Suprapubic skin (tissue), 4 donors: ENCODE measurements at regions not wholly inside any gene's neighbourhood (a gene's known extent, or its start where the extent isn't known, plus 50 kb on each side); places are given as distances from the start of the nearest gene placed in this dataset.

Source experiments
- POLR2A ChIP-seq, 2 donors: fragments of 450-650 bp; IDR thresholded peaks; one replicate each; pipeline ENCODE4 v1.6.1; 2017; ENCODE audit warnings: antibody characterized with exemption in 2 of 2, mild to moderate bottlenecking in 2 of 2, moderate library complexity in 2 of 2
- POLR2AphosphoS5 ChIP-seq, 3 donors: sonication (generic); formaldehyde crosslinking; IDR thresholded peaks; one replicate each; pipeline ENCODE4 v1.6.1; 2017; ENCODE audit warnings: antibody characterized with exemption in 3 of 3
- TF ChIP-seq, protein P1 (sequence below), 2 donors: fragments of 200-600 bp in 1 of 2; fragments of 450-650 bp in 1 of 2; sonication (generic) in 1 of 2; IDR thresholded peaks; one replicate each; pipeline ENCODE4 v1.5.1; 2016 to 2019; ENCODE audit warnings: antibody characterized with exemption in 2 of 2, mild to moderate bottlenecking in 1 of 2, moderate library complexity in 1 of 2

DNA sequence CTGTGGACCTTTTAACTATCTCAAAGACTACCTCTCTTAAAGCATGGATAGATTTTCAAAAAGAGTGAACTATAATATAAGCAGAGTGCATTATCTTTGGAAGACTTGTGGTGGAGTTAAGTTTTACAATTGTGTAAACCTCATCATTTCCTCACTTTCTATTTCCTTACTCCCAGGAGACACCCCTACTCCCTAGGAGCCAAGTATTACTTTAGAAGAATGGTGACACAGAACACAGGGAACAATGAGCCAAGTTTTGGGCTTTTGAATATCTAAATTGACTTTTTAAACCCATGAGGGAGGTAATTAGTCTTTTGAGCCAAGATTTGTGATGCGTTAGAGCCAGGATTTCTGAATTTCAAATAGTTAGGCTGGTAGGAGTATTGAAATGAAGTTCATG is 78.9 kb upstream of the UNC5C start:
- TF ChIP-seq POLR2A (IDR thresholded peaks at IDR 0.05) (no peak), POLR2AphosphoS5 (IDR thresholded peaks at IDR 0.05) (no peak)
- TF ChIP-seq, protein P1, sequence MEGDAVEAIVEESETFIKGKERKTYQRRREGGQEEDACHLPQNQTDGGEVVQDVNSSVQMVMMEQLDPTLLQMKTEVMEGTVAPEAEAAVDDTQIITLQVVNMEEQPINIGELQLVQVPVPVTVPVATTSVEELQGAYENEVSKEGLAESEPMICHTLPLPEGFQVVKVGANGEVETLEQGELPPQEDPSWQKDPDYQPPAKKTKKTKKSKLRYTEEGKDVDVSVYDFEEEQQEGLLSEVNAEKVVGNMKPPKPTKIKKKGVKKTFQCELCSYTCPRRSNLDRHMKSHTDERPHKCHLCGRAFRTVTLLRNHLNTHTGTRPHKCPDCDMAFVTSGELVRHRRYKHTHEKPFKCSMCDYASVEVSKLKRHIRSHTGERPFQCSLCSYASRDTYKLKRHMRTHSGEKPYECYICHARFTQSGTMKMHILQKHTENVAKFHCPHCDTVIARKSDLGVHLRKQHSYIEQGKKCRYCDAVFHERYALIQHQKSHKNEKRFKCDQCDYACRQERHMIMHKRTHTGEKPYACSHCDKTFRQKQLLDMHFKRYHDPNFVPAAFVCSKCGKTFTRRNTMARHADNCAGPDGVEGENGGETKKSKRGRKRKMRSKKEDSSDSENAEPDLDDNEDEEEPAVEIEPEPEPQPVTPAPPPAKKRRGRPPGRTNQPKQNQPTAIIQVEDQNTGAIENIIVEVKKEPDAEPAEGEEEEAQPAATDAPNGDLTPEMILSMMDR (IDR thresholded peaks at IDR 0.05): no peak
